A673 (cell line): ENCODE measurements at regions not wholly inside any gene's neighbourhood (a gene's known extent, or its start where the extent isn't known, plus 50 kb on each side); places are given as distances from the start of the nearest gene placed in this dataset.

Experiments
- BruUV-seq: library from RNA; stranded (reverse); fragments of 400-500 nt; replicated peaks from 2 replicates; lab custom pipeline; 2021; lab: Mats Ljungman, UMichigan
- CTCF ChIA-PET: fragments of 300-600 bp; sonication (Branson Sonifier 250); formaldehyde crosslinking; loops from one replicate; lab custom pipeline; 2022; ENCODE audit warnings: antibody characterized with exemption; lab: Charles Lee
- POLR2A ChIA-PET: fragments of 300-600 bp; sonication (Branson Sonifier 250); formaldehyde crosslinking; loops from one replicate; lab custom pipeline; 2022; ENCODE audit warnings: antibody characterized with exemption; ENCODE audit not compliant: low non-redundant PET; lab: Charles Lee
- DNase-seq: peaks from one replicate; pipeline ENCODE4 v3.0.0-alpha.2; 2015; ENCODE audit warnings: low spot score
- H3K27ac ChIP-seq: fragments of 200-600 bp; sonication (generic); 2 replicates; pipeline ENCODE4 v1.5.1; 2016; ENCODE audit warnings: mixed run types, low read depth, mild to moderate bottlenecking, mixed read lengths, antibody characterized with exemption, low read length; ENCODE audit not compliant: poor library complexity, severe bottlenecking
- H3K27me3 ChIP-seq: fragments of 200-600 bp; sonication (generic); replicated peaks from 2 replicates; pipeline ENCODE4 v1.6.1; 2017; ENCODE audit warnings: mixed run types, low read depth, mild to moderate bottlenecking, mixed read lengths, antibody characterized with exemption, low read length; ENCODE audit not compliant: insufficient read depth, poor library complexity
- H3K36me3 ChIP-seq: fragments of 200-600 bp; sonication (generic); 2 replicates; pipeline ENCODE4 v1.6.1; 2016; ENCODE audit warnings: mixed run types, mild to moderate bottlenecking, mixed read lengths, antibody characterized with exemption, low read length; ENCODE audit not compliant: insufficient read depth, poor library complexity, severe bottlenecking
- H3K4me1 ChIP-seq: fragments of 200-600 bp; sonication (generic); 2 replicates; pipeline ENCODE4 v1.6.1; 2017; ENCODE audit warnings: mixed run types, mild to moderate bottlenecking, mixed read lengths, antibody characterized with exemption, low read length; ENCODE audit not compliant: insufficient read depth, poor library complexity, severe bottlenecking
- H3K4me3 ChIP-seq: fragments of 200-600 bp; sonication (generic); 2 replicates; pipeline ENCODE4 v1.5.1; 2016; ENCODE audit warnings: low read depth, mixed run types, mild to moderate bottlenecking, mixed read lengths, low read length; ENCODE audit not compliant: poor library complexity, severe bottlenecking
- H3K9me3 ChIP-seq: fragments of 200-600 bp; sonication (generic); 2 replicates; pipeline ENCODE4 v1.6.1; 2016; ENCODE audit warnings: mixed run types, low read depth, mild to moderate bottlenecking, mixed read lengths, antibody characterized with exemption, low read length; ENCODE audit not compliant: poor library complexity, severe bottlenecking
- CTCF ChIP-seq: fragments of 300-800, 200-600 bp; sonication (generic); conservative IDR thresholded peaks from 2 replicates; pipeline ENCODE4 v1.5.1; 2017; ENCODE audit warnings: low read depth, mild to moderate bottlenecking, antibody characterized with exemption, low read length, moderate library complexity, mixed read lengths
- EZH2 ChIP-seq: fragments of 200-600 bp; sonication (generic); IDR thresholded peaks from 2 replicates; pipeline ENCODE4 v1.6.1; 2017; ENCODE audit warnings: borderline replicate concordance, low read depth, mild to moderate bottlenecking, mixed read lengths, antibody characterized with exemption, low read length; ENCODE audit not compliant: poor library complexity, severe bottlenecking
- intact Hi-C: fragments of 100-400 bp; cut with micrococcal nuclease; formaldehyde crosslinking; loops from one replicate; pipeline ENCODE4 v1.10.0; 2022; ENCODE audit not compliant: unreplicated experiment

DNA sequence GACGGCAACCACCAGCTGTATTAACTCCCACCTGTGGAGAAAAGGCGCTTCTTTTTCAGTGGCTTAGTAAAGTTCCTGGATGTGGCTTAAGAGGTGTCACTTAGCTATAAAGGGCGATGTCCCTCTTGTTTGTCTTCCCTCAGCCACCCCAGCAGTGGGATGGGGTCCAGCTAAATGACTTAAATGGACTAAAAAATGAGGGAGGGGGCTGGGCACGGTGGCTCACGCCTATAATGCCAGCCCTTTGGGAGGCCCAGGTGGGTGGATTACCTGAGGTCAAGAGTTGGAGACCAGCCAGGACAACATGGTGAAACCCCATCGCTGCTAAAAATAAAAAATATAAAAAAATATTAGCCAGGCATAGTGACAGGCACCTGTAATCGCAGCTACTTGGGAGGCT is 667.5 kb upstream of the RBFOX1 start:
- TF ChIP-seq CTCF (no peak), EZH2 (no peak)
- H3K27me3 ChIP-seq: no peaks in the 10 kb centered on the region
- no peaks in the 10 kb centered on the region for H3K4me1 ChIP-seq
- ChIA-PET CTCF (no interaction called here), POLR2A (no interaction called here)
- H3K9me3 ChIP-seq: no peaks in the 10 kb centered on the region
- no peaks in the 10 kb centered on the region for H3K36me3 ChIP-seq
- DNase-seq: no peak
- intact Hi-C loops: no loop called here
- no peak overlapping the region for H3K4me3 ChIP-seq
- no TSS peak for BruUV-seq
- no peak overlapping the region for H3K27ac ChIP-seq

- H3K4me1 ChIP-seq: no peaks in the 10 kb centered on the region
- no peaks in the 10 kb centered on the region for H3K27me3 ChIP-seq
- BruUV-seq: no TSS peak
- intact Hi-C loops: no loop called here
- ChIA-PET POLR2A (no interaction called here), CTCF (no interaction called here)
- no peaks in the 10 kb centered on the region for H3K9me3 ChIP-seq
- no peak overlapping the region for H3K27ac ChIP-seq
- no peak for TF ChIP-seq EZH2
- no peak for TF ChIP-seq CTCF
- H3K4me3 ChIP-seq: no peak overlapping the region
- H3K36me3 ChIP-seq: no peaks in the 10 kb centered on the region
- DNase-seq: no peak
These were observed 669.0 kb upstream of the RBFOX1 start for GRCh38 chr16:6663668-6664067.

- Histone ChIP-seq H3K36me3 (no peaks in the 10 kb centered on the region), H3K9me3 (no peaks in the 10 kb centered on the region), H3K27me3 (no peaks in the 10 kb centered on the region), H3K27ac (no peak overlapping the region), H3K4me3 (no peak overlapping the region), H3K4me1 (no peaks in the 10 kb centered on the region)
- intact Hi-C loops: no loop called here
- CTCF ChIA-PET: no interaction called here
- DNase-seq: no peak
- POLR2A ChIA-PET: no interaction called here
- no TSS peak for BruUV-seq
- TF ChIP-seq EZH2 (no peak), CTCF (no peak)
These were observed 675.9 kb upstream of the RBFOX1 start for GRCh38 chr16:6656760-6657159.
